WTC11 (cell line): ENCODE measurements at regions not wholly inside any gene's neighbourhood (a gene's known extent, or its start where the extent isn't known, plus 50 kb on each side); places are given as distances from the start of the nearest gene placed in this dataset.

Experiments used
- ATAC-seq: fragments of 200-7000 bp; cut with Tn5 transposase; 2 replicates; pipeline ENCODE4 v1.10.0; 2021; ENCODE audit warnings: mild to moderate bottlenecking, moderate library complexity
- CTCF ChIA-PET: fragments of 300-600 bp; sonication (Branson Sonifier 250); formaldehyde crosslinking; loops from one replicate; lab custom pipeline; 2021; ENCODE audit warnings: antibody characterized with exemption; lab: Charles Lee
- POLR2A ChIA-PET: fragments of 350-600 bp; sonication (Branson Sonifier 250); formaldehyde crosslinking; loops from one replicate; lab custom pipeline; 2021; ENCODE audit warnings: antibody characterized with exemption; lab: Charles Lee
- DNase-seq: peaks from one replicate; pipeline ENCODE4 v3.0.0; 2021; ENCODE audit warnings: low spot score
- H3K27ac Mint-ChIP-seq: 2 replicates; pipeline ENCODE4 v1.8.0; 2021; ENCODE audit warnings: mixed read lengths
- H3K27me3 Mint-ChIP-seq: 2 replicates; pipeline ENCODE4 v1.8.0; 2021; ENCODE audit warnings: low read depth, mild to moderate bottlenecking, moderate library complexity, mixed read lengths
- H3K36me3 Mint-ChIP-seq: 2 replicates; pipeline ENCODE4 v1.8.0; 2021; ENCODE audit warnings: mixed read lengths
- H3K4me1 Mint-ChIP-seq: 2 replicates; pipeline ENCODE4 v1.8.0; 2022; ENCODE audit warnings: mixed read lengths
- H3K4me3 Mint-ChIP-seq: 2 replicates; pipeline ENCODE4 v1.8.0; 2021; ENCODE audit warnings: mild to moderate bottlenecking, moderate library complexity, mixed read lengths
- H3K9me3 Mint-ChIP-seq: 2 replicates; pipeline ENCODE4 v1.8.0; 2021; ENCODE audit warnings: mixed read lengths
- CBFB ChIP-seq: sonication (generic); formaldehyde crosslinking; IDR thresholded peaks from 2 replicates; pipeline ENCODE4 v1.8.1; 2022; ENCODE audit warnings: mild to moderate bottlenecking, low read depth, missing genetic modification reagents
- EMX1 ChIP-seq: fragments of 250-450 bp; sonication (Bioruptor Pico); IDR thresholded peaks from 2 replicates; pipeline ENCODE4 v1.8.0; 2021; ENCODE audit warnings: mild to moderate bottlenecking
- ESRRA ChIP-seq: sonication (generic); formaldehyde crosslinking; IDR thresholded peaks from 2 replicates; pipeline ENCODE4 v1.8.1; 2022; ENCODE audit warnings: mild to moderate bottlenecking, missing genetic modification reagents, borderline replicate concordance
- ETV6 ChIP-seq: sonication (generic); formaldehyde crosslinking; IDR thresholded peaks from 2 replicates; pipeline ENCODE4 v1.8.1; 2022; ENCODE audit warnings: mild to moderate bottlenecking, missing genetic modification reagents
- FOXJ3 ChIP-seq: sonication (generic); formaldehyde crosslinking; IDR thresholded peaks from 2 replicates; pipeline ENCODE4 v1.9.0; 2021; ENCODE audit warnings: missing genetic modification reagents, mild to moderate bottlenecking, borderline replicate concordance
- JAZF1 ChIP-seq: fragments of 250-450 bp; sonication (Bioruptor Pico); IDR thresholded peaks from 2 replicates; pipeline ENCODE4 v1.9.0; 2021; ENCODE audit warnings: moderate library complexity, mild to moderate bottlenecking, inconsistent platforms
- NFATC4 ChIP-seq: fragments of 250-450 bp; sonication (Bioruptor Pico); IDR thresholded peaks from 2 replicates; pipeline ENCODE4 v1.9.0; 2021; ENCODE audit warnings: mild to moderate bottlenecking
- PRRX2 ChIP-seq: fragments of 250-450 bp; sonication (Bioruptor Pico); IDR thresholded peaks from 2 replicates; pipeline ENCODE4 v1.8.0; 2021; ENCODE audit warnings: mild to moderate bottlenecking
- RORB ChIP-seq: fragments of 250-450 bp; sonication (Bioruptor Pico); IDR thresholded peaks from 2 replicates; pipeline ENCODE4 v1.9.0; 2021; ENCODE audit warnings: mild to moderate bottlenecking
- SMAD3 ChIP-seq: sonication (generic); formaldehyde crosslinking; IDR thresholded peaks from 2 replicates; pipeline ENCODE4 v1.8.0; 2022; ENCODE audit warnings: missing genetic modification reagents, mild to moderate bottlenecking, borderline replicate concordance
- SP1 ChIP-seq: sonication (generic); formaldehyde crosslinking; conservative IDR thresholded peaks from 2 replicates; pipeline ENCODE4 v1.8.1; 2022; ENCODE audit warnings: missing genetic modification reagents
- TP53 ChIP-seq: sonication (generic); formaldehyde crosslinking; IDR thresholded peaks from 2 replicates; pipeline ENCODE4 v1.8.1; 2023; ENCODE audit warnings: mild to moderate bottlenecking, missing genetic modification reagents
- ZNF423 ChIP-seq: fragments of 250-450 bp; sonication (Bioruptor Pico); IDR thresholded peaks from 2 replicates; pipeline ENCODE4 v2.1.2; 2022; ENCODE audit warnings: mild to moderate bottlenecking, moderate library complexity
- TF ChIP-seq, protein P1 (sequence below): fragments of 250-450 bp; sonication (Bioruptor Pico); IDR thresholded peaks from 2 replicates; pipeline ENCODE4 v2.1.2; 2022; ENCODE audit warnings: mild to moderate bottlenecking, moderate library complexity
- TF ChIP-seq, protein P2 (sequence below): sonication (generic); formaldehyde crosslinking; IDR thresholded peaks from 2 replicates; pipeline ENCODE4 v1.8.1; 2022; ENCODE audit warnings: mild to moderate bottlenecking, missing genetic modification reagents, moderate library complexity, borderline replicate concordance
- TF ChIP-seq, protein P3 (sequence below): sonication (generic); formaldehyde crosslinking; IDR thresholded peaks from 2 replicates; pipeline ENCODE4 v1.8.1; 2023; ENCODE audit warnings: mild to moderate bottlenecking, missing genetic modification reagents, borderline replicate concordance
- TF ChIP-seq, protein P4 (sequence below): fragments of 250-450 bp; sonication (Bioruptor Pico); conservative IDR thresholded peaks from 2 replicates; pipeline ENCODE4 v1.9.0; 2021; ENCODE audit warnings: mild to moderate bottlenecking
- TF ChIP-seq, protein P5 (sequence below): sonication (generic); formaldehyde crosslinking; IDR thresholded peaks from 2 replicates; pipeline ENCODE4 v1.8.0; 2022; ENCODE audit warnings: mild to moderate bottlenecking, missing genetic modification reagents
- TF ChIP-seq, protein P6 (sequence below): sonication (generic); formaldehyde crosslinking; IDR thresholded peaks from 2 replicates; pipeline ENCODE4 v1.8.0; 2023; ENCODE audit warnings: mild to moderate bottlenecking, missing genetic modification reagents
- TF ChIP-seq, protein P7 (sequence below): fragments of 200-600 bp; IDR thresholded peaks from 2 replicates; pipeline ENCODE4 v1.8.0; 2022; ENCODE audit warnings: antibody characterized with exemption

DNA sequence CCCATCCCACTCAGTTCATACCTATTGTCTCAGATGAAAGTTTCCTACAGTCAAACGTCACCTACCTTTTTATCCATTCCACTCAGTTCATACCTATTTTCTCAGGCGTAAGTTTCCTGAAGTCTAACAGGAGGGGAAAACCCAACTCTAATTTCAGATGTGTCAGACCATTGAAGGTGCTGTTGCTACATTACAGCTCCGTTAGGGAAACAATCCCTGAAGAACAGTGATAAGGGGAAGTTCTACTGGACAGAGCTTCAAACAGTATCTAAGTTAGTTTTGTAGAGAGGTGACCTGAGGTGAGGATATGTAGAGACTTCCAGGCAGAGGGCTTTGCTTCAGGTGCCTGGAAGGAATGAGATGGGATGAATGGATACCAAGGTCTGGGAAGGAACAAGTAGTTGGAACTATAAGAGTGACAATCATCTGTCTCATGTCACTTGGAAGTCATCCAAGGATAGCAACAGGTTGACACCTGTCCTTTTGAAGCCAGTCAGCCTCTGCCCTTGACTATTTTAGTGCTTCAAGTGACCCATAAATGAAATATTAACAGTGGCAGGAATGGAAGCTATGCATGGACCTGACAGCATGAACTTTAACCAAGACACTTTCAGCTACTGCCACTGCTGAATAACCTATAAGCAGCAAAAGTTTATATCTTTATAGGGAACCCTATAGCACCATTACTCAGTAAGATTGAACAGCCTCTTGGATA lies 191.6 kb upstream of the MOCS1 start:
- H3K27ac Mint-ChIP-seq, result no peak overlapping the region
- DNase-seq (no peak), ATAC-seq (no peak)
- H3K4me3 Mint-ChIP-seq, result no peak overlapping the region
- peaks cover 16% of the 10 kb centered on the region for H3K9me3 Mint-ChIP-seq
- POLR2A ChIA-PET, result no interaction called here
- TF ChIP-seq ESRRA (no peak), SP1 (CRISPR knock-in tag) (no peak), SMAD3 (CRISPR knock-in tag) (no peak), PRRX2 (CRISPR knock-in tag) (no peak)
- TF ChIP-seq, protein P1, sequence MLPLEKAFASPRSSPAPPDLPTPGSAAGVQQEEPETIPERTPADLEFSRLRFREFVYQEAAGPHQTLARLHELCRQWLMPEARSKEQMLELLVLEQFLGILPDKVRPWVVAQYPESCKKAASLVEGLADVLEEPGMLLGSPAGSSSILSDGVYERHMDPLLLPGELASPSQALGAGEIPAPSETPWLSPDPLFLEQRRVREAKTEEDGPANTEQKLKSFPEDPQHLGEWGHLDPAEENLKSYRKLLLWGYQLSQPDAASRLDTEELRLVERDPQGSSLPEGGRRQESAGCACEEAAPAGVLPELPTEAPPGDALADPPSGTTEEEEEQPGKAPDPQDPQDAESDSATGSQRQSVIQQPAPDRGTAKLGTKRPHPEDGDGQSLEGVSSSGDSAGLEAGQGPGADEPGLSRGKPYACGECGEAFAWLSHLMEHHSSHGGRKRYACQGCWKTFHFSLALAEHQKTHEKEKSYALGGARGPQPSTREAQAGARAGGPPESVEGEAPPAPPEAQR, result no peak
- CTCF ChIA-PET, result no interaction called here
- H3K4me1 Mint-ChIP-seq, result no peaks in the 10 kb centered on the region
- no peaks in the 10 kb centered on the region; the same call in 1 of the 2 replicates for H3K27me3 Mint-ChIP-seq
- no peaks in the 10 kb centered on the region for H3K36me3 Mint-ChIP-seq

DNA sequence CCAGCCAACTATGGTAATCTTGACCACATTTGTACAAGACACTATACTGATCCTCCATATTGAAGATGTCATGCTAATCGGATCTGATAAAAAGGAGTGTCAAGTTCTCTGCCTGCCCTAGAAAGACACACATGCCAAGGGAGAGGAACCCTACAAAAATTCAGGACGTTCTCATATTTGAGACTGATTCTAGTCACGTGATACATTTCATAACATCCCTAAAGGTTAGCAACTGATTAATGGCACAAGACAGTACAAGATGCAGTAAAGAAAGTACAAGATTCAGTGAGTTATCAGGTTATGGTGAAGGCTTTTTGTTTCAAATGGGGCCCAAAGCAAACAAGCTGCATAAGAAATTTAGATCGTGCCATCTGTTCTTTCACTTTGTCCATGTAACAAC lies 190.7 kb upstream of the MOCS1 start:
- Mint-ChIP-seq H3K27ac (no peak overlapping the region), H3K4me1 (no peaks in the 10 kb centered on the region), H3K4me3 (no peak overlapping the region), H3K9me3 (peaks cover 7% of the 10 kb centered on the region), H3K36me3 (no peaks in the 10 kb centered on the region), H3K27me3 (no peaks in the 10 kb centered on the region)
- no peak for ATAC-seq
- ChIA-PET CTCF (no interaction called here), POLR2A (no interaction called here)
- DNase-seq, result no peak
- TF ChIP-seq, protein P2, sequence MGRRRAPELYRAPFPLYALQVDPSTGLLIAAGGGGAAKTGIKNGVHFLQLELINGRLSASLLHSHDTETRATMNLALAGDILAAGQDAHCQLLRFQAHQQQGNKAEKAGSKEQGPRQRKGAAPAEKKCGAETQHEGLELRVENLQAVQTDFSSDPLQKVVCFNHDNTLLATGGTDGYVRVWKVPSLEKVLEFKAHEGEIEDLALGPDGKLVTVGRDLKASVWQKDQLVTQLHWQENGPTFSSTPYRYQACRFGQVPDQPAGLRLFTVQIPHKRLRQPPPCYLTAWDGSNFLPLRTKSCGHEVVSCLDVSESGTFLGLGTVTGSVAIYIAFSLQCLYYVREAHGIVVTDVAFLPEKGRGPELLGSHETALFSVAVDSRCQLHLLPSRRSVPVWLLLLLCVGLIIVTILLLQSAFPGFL (CRISPR knock-in tag), result no peak
- TF ChIP-seq, protein P3, sequence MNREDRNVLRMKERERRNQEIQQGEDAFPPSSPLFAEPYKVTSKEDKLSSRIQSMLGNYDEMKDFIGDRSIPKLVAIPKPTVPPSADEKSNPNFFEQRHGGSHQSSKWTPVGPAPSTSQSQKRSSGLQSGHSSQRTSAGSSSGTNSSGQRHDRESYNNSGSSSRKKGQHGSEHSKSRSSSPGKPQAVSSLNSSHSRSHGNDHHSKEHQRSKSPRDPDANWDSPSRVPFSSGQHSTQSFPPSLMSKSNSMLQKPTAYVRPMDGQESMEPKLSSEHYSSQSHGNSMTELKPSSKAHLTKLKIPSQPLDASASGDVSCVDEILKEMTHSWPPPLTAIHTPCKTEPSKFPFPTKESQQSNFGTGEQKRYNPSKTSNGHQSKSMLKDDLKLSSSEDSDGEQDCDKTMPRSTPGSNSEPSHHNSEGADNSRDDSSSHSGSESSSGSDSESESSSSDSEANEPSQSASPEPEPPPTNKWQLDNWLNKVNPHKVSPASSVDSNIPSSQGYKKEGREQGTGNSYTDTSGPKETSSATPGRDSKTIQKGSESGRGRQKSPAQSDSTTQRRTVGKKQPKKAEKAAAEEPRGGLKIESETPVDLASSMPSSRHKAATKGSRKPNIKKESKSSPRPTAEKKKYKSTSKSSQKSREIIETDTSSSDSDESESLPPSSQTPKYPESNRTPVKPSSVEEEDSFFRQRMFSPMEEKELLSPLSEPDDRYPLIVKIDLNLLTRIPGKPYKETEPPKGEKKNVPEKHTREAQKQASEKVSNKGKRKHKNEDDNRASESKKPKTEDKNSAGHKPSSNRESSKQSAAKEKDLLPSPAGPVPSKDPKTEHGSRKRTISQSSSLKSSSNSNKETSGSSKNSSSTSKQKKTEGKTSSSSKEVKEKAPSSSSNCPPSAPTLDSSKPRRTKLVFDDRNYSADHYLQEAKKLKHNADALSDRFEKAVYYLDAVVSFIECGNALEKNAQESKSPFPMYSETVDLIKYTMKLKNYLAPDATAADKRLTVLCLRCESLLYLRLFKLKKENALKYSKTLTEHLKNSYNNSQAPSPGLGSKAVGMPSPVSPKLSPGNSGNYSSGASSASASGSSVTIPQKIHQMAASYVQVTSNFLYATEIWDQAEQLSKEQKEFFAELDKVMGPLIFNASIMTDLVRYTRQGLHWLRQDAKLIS (CRISPR knock-in tag), result no peak
- TF ChIP-seq RORB (CRISPR knock-in tag) (no peak), TP53 (CRISPR knock-in tag) (no peak), EMX1 (no peak), SP1 (CRISPR knock-in tag) (no peak), NFATC4 (CRISPR knock-in tag) (no peak), ETV6 (CRISPR knock-in tag) (no peak), CBFB (no peak), JAZF1 (CRISPR knock-in tag) (no peak), ZNF423 (no peak), FOXJ3 (CRISPR knock-in tag) (no peak)
- TF ChIP-seq, protein P4, sequence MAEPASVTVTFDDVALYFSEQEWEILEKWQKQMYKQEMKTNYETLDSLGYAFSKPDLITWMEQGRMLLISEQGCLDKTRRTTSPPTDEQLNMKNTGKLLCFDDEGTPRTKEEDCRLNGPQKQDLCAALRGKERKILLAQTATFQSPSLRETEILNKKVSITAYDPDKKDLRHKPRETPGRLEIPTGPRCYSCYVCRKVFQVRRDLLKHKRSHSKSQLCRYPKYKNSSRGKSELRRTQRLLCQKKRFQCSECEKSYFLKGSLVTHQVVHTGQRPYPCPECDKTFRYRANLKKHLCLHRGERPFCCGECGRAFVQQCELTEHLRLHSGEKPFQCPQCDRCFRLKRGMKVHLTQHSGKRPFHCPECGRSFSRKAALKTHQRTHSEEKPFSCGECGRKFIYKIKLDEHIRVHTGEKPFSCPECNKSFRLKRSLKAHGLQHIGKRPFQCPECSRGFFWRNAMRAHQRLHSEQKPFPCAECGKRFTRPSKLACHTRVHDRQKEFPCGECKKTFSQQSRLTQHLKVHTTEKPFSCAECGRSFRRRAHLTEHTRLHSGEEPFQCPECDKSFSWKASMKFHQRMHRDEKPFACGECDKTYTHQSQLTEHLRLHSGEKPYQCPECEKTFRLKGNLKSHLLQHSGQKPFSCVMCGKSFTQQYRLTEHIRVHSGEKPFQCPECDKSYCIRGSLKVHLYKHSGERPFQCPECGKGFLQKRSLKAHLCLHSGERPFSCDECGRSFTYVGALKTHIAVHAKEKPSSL (CRISPR knock-in tag), result no peak
- TF ChIP-seq, protein P5, sequence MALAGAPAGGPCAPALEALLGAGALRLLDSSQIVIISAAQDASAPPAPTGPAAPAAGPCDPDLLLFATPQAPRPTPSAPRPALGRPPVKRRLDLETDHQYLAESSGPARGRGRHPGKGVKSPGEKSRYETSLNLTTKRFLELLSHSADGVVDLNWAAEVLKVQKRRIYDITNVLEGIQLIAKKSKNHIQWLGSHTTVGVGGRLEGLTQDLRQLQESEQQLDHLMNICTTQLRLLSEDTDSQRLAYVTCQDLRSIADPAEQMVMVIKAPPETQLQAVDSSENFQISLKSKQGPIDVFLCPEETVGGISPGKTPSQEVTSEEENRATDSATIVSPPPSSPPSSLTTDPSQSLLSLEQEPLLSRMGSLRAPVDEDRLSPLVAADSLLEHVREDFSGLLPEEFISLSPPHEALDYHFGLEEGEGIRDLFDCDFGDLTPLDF (CRISPR knock-in tag), result no peak
- TF ChIP-seq, protein P6, sequence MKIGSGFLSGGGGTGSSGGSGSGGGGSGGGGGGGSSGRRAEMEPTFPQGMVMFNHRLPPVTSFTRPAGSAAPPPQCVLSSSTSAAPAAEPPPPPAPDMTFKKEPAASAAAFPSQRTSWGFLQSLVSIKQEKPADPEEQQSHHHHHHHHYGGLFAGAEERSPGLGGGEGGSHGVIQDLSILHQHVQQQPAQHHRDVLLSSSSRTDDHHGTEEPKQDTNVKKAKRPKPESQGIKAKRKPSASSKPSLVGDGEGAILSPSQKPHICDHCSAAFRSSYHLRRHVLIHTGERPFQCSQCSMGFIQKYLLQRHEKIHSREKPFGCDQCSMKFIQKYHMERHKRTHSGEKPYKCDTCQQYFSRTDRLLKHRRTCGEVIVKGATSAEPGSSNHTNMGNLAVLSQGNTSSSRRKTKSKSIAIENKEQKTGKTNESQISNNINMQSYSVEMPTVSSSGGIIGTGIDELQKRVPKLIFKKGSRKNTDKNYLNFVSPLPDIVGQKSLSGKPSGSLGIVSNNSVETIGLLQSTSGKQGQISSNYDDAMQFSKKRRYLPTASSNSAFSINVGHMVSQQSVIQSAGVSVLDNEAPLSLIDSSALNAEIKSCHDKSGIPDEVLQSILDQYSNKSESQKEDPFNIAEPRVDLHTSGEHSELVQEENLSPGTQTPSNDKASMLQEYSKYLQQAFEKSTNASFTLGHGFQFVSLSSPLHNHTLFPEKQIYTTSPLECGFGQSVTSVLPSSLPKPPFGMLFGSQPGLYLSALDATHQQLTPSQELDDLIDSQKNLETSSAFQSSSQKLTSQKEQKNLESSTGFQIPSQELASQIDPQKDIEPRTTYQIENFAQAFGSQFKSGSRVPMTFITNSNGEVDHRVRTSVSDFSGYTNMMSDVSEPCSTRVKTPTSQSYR (CRISPR knock-in tag), result no peak
- TF ChIP-seq, protein P7, sequence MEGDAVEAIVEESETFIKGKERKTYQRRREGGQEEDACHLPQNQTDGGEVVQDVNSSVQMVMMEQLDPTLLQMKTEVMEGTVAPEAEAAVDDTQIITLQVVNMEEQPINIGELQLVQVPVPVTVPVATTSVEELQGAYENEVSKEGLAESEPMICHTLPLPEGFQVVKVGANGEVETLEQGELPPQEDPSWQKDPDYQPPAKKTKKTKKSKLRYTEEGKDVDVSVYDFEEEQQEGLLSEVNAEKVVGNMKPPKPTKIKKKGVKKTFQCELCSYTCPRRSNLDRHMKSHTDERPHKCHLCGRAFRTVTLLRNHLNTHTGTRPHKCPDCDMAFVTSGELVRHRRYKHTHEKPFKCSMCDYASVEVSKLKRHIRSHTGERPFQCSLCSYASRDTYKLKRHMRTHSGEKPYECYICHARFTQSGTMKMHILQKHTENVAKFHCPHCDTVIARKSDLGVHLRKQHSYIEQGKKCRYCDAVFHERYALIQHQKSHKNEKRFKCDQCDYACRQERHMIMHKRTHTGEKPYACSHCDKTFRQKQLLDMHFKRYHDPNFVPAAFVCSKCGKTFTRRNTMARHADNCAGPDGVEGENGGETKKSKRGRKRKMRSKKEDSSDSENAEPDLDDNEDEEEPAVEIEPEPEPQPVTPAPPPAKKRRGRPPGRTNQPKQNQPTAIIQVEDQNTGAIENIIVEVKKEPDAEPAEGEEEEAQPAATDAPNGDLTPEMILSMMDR, result no peak
